Heart left ventricle (tissue), 13 donors: ENCODE measurements at regions not wholly inside any gene's neighbourhood (a gene's known extent, or its start where the extent isn't known, plus 50 kb on each side); places are given as distances from the start of the nearest gene placed in this dataset.

Source experiments
- CTCF ChIP-seq, 12 donors: fragments of 200-600 bp; sonication (generic) in 4 of 12; IDR thresholded peaks; one replicate each; pipeline versions ENCODE4 v1.5.0 to v1.8.0; 2018 to 2022; ENCODE audit warnings: antibody characterized with exemption in 12 of 12, mild to moderate bottlenecking in 5 of 12
- POLR2A ChIP-seq, 2 donors: fragments of 450-650 bp; IDR thresholded peaks; one replicate each; pipeline ENCODE4 v1.6.1; 2017; ENCODE audit warnings: antibody characterized with exemption in 2 of 2, mild to moderate bottlenecking in 2 of 2, moderate library complexity in 2 of 2
- donor health status: ischemic (EF 13 %, LVEDD 7.1; RV severe dilation, severe dysfunction).
- donor health status: DM: no; HTN: yes; CAD: no.
- donor health status: DM: no; HTN: no; CAD: no.
- donor health status: ischemic (EF 25% LVEDD 6.9; RV normal size, moderate dysfunction).
- donor health status: ischemic (EF 25% LVEDD 5.7; RV mildly dilated, moderate dysfunction).
- donor health status: ischemic (EF 35%, LVEDD 5.7; RV mildly dilated, moderate dysfunction).
- donor health status: nonischemic (EF 11% LVEDD 7.7; RV severe dilation, severe dysfunction).
- donor health status: DM: yes; HTN: yes; CAD: no.
- donor health status: PGD.
- donor health status: ischemic (EF 29% LVEDD 5.4; RV normal size, mild dysfunction).
- donor health status: nonischemic (EF 23%, LVEDD 6.1; RV moderate dilation, normal function).

- no peak for TF ChIP-seq CTCF (IDR thresholded peaks at IDR 0.05)
- no peak for TF ChIP-seq POLR2A (IDR thresholded peaks at IDR 0.05)
Measured at GRCh38 chrX:121110536-121110935, 63.1 kb downstream of the GLUD2 start.
